ENCODE measurements at regions not wholly inside any gene's neighbourhood (a gene's known extent, or its start where the extent isn't known, plus 50 kb on each side); places are given as distances from the start of the nearest gene placed in this dataset.

DNA sequence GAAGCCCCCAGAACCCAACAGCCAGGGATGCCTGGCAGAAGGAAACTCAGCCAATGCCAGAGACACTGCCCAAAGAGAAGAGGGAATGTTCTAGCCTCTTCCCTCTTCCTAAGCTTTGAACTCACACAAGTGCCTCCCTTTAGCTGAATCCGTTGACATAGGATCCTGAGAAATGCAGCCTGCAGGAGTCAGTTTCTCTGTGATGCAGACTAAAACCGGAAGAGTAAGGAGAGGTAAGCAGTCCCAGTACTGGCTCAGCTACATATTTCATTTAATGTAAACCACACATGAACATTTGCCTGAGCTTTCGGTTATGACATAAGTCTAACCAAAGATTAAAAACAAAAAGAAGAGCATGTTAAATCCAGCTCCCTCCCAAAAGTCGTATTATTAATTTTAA lies 768.7 kb downstream of the TBL1XR1 start:
- TF ChIP-seq, protein P1, sequence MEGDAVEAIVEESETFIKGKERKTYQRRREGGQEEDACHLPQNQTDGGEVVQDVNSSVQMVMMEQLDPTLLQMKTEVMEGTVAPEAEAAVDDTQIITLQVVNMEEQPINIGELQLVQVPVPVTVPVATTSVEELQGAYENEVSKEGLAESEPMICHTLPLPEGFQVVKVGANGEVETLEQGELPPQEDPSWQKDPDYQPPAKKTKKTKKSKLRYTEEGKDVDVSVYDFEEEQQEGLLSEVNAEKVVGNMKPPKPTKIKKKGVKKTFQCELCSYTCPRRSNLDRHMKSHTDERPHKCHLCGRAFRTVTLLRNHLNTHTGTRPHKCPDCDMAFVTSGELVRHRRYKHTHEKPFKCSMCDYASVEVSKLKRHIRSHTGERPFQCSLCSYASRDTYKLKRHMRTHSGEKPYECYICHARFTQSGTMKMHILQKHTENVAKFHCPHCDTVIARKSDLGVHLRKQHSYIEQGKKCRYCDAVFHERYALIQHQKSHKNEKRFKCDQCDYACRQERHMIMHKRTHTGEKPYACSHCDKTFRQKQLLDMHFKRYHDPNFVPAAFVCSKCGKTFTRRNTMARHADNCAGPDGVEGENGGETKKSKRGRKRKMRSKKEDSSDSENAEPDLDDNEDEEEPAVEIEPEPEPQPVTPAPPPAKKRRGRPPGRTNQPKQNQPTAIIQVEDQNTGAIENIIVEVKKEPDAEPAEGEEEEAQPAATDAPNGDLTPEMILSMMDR (conservative IDR thresholded peaks at IDR 0.05; ENCODE audit: low read depth, low read length) = no peak
- TF ChIP-seq EZH2 (IDR thresholded peaks at IDR 0.05; ENCODE audit: borderline replicate concordance, low read depth, low read length, poor library complexity, severe bottlenecking) = no peak
